SK-N-SH (cell line): ENCODE measurements at regions not wholly inside any gene's neighbourhood (a gene's known extent, or its start where the extent isn't known, plus 50 kb on each side); places are given as distances from the start of the nearest gene placed in this dataset.

Experiments
- CTCF ChIA-PET: fragments of 300-600, 350-600 bp; formaldehyde crosslinking; extraction: SDS; loops from one replicate; lab custom pipeline; 2021; lab: Yijun Ruan, JAX
- POLR2A ChIA-PET: fragments of 350-600 bp; sonication (Branson Sonifier 250); formaldehyde crosslinking; extraction: SDS; loops from one replicate; lab custom pipeline; 2020; ENCODE audit warnings: antibody characterized with exemption, inconsistent platforms; lab: Yijun Ruan, JAX
- DNase-seq: peaks from one replicate; pipeline ENCODE4 v3.0.0; 2012
- H2AFZ ChIP-seq: fragments of 200-600 bp; sonication (generic); 2 replicates; pipeline ENCODE4 v1.8.1; 2016; ENCODE audit warnings: antibody characterized with exemption, mild to moderate bottlenecking, low read depth
- H3F3A ChIP-seq: fragments of 200-600 bp; sonication (generic); replicated peaks from 2 replicates; pipeline ENCODE3; 2016; ENCODE audit warnings: antibody characterized with exemption, mild to moderate bottlenecking; ENCODE audit not compliant: insufficient read depth
- H3K27ac ChIP-seq, 2 experiments: fragments of 200-500 bp in 1 of 2; fragments of 200-600 bp in 1 of 2; sonication (Bioruptor generic) in 1 of 2; sonication (generic), shearing (Covaris generic) in 1 of 2; 2 replicates each; pipeline versions ENCODE4 v1.5.1 to v1.6.1; 2014 to 2016; ENCODE audit warnings: low read depth in 2 of 2, inconsistent platforms in 1 of 2, low read length in 1 of 2, mild to moderate bottlenecking in 1 of 2, mixed read lengths in 1 of 2
- H3K27me3 ChIP-seq: fragments of 200-600 bp; sonication (generic), shearing (Covaris generic); 2 replicates; pipeline ENCODE4 v1.6.1; 2016; ENCODE audit warnings: mixed run types; ENCODE audit not compliant: insufficient read depth
- H3K36me3 ChIP-seq, 2 experiments: fragments of 200-500 bp in 1 of 2; fragments of 200-600 bp in 1 of 2; sonication (Bioruptor generic) in 1 of 2; sonication (generic) in 1 of 2; replicated peaks in 1 of 2; 2 replicates each; pipeline versions ENCODE3 to v1.5.1; 2014 to 2016; ENCODE audit warnings: low read length in 1 of 2, mild to moderate bottlenecking in 1 of 2; ENCODE audit not compliant: insufficient read depth in 2 of 2, control insufficient read depth in 1 of 2
- H3K4me1 ChIP-seq, 2 experiments: fragments of 200-500 bp in 1 of 2; fragments of 200-600 bp in 1 of 2; sonication (Bioruptor generic) in 1 of 2; sonication (generic), shearing (Covaris generic) in 1 of 2; 2 replicates each; pipeline versions ENCODE4 v1.5.1 to v1.6.1; 2014 to 2016; ENCODE audit warnings: low read depth in 1 of 2, low read length in 1 of 2, mixed run types in 1 of 2; ENCODE audit not compliant: insufficient read depth in 2 of 2, control insufficient read depth in 1 of 2
- H3K4me2 ChIP-seq: fragments of 200-600 bp; sonication (generic), shearing (Covaris generic); 2 replicates; pipeline ENCODE4 v1.6.1; 2017; ENCODE audit warnings: mixed run types
- H3K4me3 ChIP-seq, 2 experiments: fragments of 200-500 bp in 1 of 2; fragments of 200-600 bp in 1 of 2; sonication (Bioruptor generic) in 1 of 2; sonication (generic), shearing (Covaris generic) in 1 of 2; 2 replicates each; pipeline versions ENCODE4 v1.5.1 to v1.8.1; 2014 to 2016; ENCODE audit warnings: low read depth in 2 of 2, inconsistent platforms in 1 of 2, low read length in 1 of 2, mild to moderate bottlenecking in 1 of 2, mixed read lengths in 1 of 2, moderate library complexity in 1 of 2
- H3K79me2 ChIP-seq: fragments of 200-600 bp; sonication (generic); 2 replicates; pipeline ENCODE4 v1.8.1; 2017; ENCODE audit warnings: mild to moderate bottlenecking; ENCODE audit not compliant: insufficient read depth
- H3K9ac ChIP-seq: fragments of 200-600 bp; sonication (generic); 2 replicates; pipeline ENCODE4 v1.6.1; 2017; ENCODE audit warnings: mixed run types
- H3K9me2 ChIP-seq: fragments of 200-600 bp; sonication (generic); 2 replicates; pipeline ENCODE4 v1.6.1; 2017; ENCODE audit warnings: mixed run types
- H3K9me3 ChIP-seq: fragments of 200-600 bp; sonication (generic); 2 replicates; pipeline ENCODE4 v1.6.1; 2017; ENCODE audit warnings: mixed run types, mild to moderate bottlenecking, moderate library complexity
- H4K20me1 ChIP-seq: fragments of 200-600 bp; sonication (generic); 2 replicates; pipeline ENCODE4 v1.6.1; 2017; ENCODE audit warnings: mild to moderate bottlenecking, mixed run types; ENCODE audit not compliant: insufficient read depth
- ELF1 ChIP-seq: IDR thresholded peaks from 2 replicates; pipeline ENCODE4 v1.4.0; 2012
- FOXJ3 ChIP-seq: sonication (generic); formaldehyde crosslinking; IDR thresholded peaks from 2 replicates; pipeline ENCODE4 v1.5.1; 2020; ENCODE audit warnings: mild to moderate bottlenecking, missing genetic modification reagents
- FOXM1 ChIP-seq: IDR thresholded peaks from 2 replicates; pipeline ENCODE4 v1.4.0; 2012; ENCODE audit warnings: low read depth, mild to moderate bottlenecking
- MEF2A ChIP-seq: IDR thresholded peaks from 2 replicates; pipeline ENCODE4 v1.4.0; 2012; ENCODE audit warnings: low read depth, borderline replicate concordance
- NRF1 ChIP-seq: IDR thresholded peaks from 2 replicates; pipeline ENCODE4 v1.6.1; 2012; ENCODE audit warnings: low read depth, mild to moderate bottlenecking, low read length
- POLR2AphosphoS5 ChIP-seq: IDR thresholded peaks from 2 replicates; pipeline ENCODE4 v1.6.1; 2012; ENCODE audit warnings: low read depth, low read length
- RAD21 ChIP-seq: IDR thresholded peaks from 2 replicates; pipeline ENCODE4 v1.6.1; 2012; ENCODE audit warnings: mild to moderate bottlenecking, low read length
- RCOR1 ChIP-seq: fragments of 150-350 bp; IDR thresholded peaks from 2 replicates; pipeline ENCODE4 v1.6.1; 2017; ENCODE audit warnings: antibody characterized with exemption, low read length
- SMC3 ChIP-seq: IDR thresholded peaks from 2 replicates; pipeline ENCODE4 v1.6.1; 2012; ENCODE audit warnings: low read depth, low read length, improper control_type of control experiment
- TAF1 ChIP-seq: IDR thresholded peaks from 2 replicates; pipeline ENCODE4 v1.6.1; 2012; ENCODE audit warnings: low read depth, mild to moderate bottlenecking, low read length, moderate library complexity, borderline replicate concordance
- TCF12 ChIP-seq: IDR thresholded peaks from 2 replicates; pipeline ENCODE4 v1.4.0; 2012
- WGBS: methylation state at CpG from one replicate; pipeline ENCODE4 v1.1.6; 2017; ENCODE audit warnings: low lambda C conversion rate; 5-methylcytosine and 5-hydroxymethylcytosine counted together
- TF ChIP-seq, protein P1 (sequence below): IDR thresholded peaks from 2 replicates; pipeline ENCODE4 v1.4.0; 2012; ENCODE audit warnings: low read depth, borderline replicate concordance
- TF ChIP-seq, protein P2 (sequence below): fragments of 150-350 bp; IDR thresholded peaks from 2 replicates; pipeline ENCODE4 v1.6.1; 2016; ENCODE audit warnings: mild to moderate bottlenecking, low read depth, low read length
- TF ChIP-seq, protein P3 (sequence below): IDR thresholded peaks from 2 replicates; pipeline ENCODE4; 2012
- TF ChIP-seq, protein P4 (sequence below): IDR thresholded peaks from 2 replicates; pipeline ENCODE4 v1.4.0; 2012; ENCODE audit warnings: low read depth, borderline replicate concordance

DNA sequence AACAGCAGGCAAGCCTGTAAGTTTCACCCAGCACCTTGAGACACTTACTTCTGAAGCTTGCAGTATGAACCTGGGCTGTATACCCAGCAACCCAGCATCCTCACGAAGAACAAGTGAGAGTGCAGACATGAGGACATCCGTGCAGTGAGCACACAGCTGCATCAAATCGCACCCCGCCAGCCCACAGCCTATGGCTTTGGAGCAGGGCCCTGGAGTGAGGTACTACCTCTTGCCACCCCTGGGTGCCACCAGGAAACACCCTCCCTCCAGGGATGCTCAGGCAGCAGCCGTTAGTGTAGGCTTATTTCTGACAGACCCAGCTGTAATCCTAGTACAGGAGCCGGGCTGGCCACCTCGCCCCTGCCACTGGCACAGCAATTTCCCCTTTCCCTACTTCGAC, 81.4 kb downstream of the ATPSCKMT start:
- no peaks in the 10 kb centered on the region for H3K36me3 ChIP-seq
- 9% methylated on average over 4 of the region's 8 CpGs for WGBS
- ChIA-PET CTCF (no interaction called here), POLR2A (no interaction called here)
- no peaks in the 10 kb centered on the region for H4K20me1 ChIP-seq
- H3K27me3 ChIP-seq = no peaks in the 10 kb centered on the region; the same call in 1 of the 2 replicates
- H3K79me2 ChIP-seq = no peaks in the 10 kb centered on the region
- no peak overlapping the region for H3K27ac ChIP-seq
- no peak overlapping the region for H3K4me3 ChIP-seq
- no peak for DNase-seq
- no peaks in the 10 kb centered on the region for H3K9me3 ChIP-seq
- H3K4me2 ChIP-seq = no peak overlapping the region
- no peaks in the 10 kb centered on the region for H3F3A ChIP-seq
- TF ChIP-seq, protein P1, sequence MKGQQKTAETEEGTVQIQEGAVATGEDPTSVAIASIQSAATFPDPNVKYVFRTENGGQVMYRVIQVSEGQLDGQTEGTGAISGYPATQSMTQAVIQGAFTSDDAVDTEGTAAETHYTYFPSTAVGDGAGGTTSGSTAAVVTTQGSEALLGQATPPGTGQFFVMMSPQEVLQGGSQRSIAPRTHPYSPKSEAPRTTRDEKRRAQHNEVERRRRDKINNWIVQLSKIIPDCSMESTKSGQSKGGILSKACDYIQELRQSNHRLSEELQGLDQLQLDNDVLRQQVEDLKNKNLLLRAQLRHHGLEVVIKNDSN = no peak
- H3K4me1 ChIP-seq = no peaks in the 10 kb centered on the region
- H3K9ac ChIP-seq = no peak overlapping the region
- no peaks in the 10 kb centered on the region for H3K9me2 ChIP-seq
- H2AFZ ChIP-seq = no peak overlapping the region

DNA sequence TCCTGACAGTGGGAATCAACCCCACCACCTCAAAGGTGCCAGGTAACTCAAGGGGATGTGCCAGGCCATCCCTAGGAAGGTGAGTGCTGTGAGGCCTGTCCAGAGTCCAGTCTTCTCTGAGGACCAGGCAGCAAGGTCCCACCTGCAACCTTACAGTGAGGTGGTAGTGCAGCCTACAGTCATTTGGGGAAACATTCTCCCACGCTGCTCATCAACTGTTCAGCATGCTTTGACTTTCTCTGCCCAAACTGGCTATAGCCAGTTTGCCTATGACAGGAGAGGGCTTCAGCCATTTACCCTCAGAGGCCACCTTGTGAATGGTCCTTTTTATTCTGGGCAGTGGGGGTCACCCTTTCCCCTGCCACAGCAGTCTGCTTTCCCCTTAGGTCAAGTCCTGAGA, 81.9 kb downstream of the ATPSCKMT start:
- no peaks in the 10 kb centered on the region for H3K9me3 ChIP-seq
- TF ChIP-seq TCF12 (no peak), FOXM1 (no peak), FOXJ3 (CRISPR knock-in tag) (no peak), TAF1 (no peak), POLR2AphosphoS5 (no peak), MEF2A (no peak), RCOR1 (no peak), NRF1 (no peak), SMC3 (no peak), RAD21 (no peak), ELF1 (no peak)
- TF ChIP-seq, protein P2, sequence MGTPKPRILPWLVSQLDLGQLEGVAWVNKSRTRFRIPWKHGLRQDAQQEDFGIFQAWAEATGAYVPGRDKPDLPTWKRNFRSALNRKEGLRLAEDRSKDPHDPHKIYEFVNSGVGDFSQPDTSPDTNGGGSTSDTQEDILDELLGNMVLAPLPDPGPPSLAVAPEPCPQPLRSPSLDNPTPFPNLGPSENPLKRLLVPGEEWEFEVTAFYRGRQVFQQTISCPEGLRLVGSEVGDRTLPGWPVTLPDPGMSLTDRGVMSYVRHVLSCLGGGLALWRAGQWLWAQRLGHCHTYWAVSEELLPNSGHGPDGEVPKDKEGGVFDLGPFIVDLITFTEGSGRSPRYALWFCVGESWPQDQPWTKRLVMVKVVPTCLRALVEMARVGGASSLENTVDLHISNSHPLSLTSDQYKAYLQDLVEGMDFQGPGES = no peak
- TF ChIP-seq, protein P3, sequence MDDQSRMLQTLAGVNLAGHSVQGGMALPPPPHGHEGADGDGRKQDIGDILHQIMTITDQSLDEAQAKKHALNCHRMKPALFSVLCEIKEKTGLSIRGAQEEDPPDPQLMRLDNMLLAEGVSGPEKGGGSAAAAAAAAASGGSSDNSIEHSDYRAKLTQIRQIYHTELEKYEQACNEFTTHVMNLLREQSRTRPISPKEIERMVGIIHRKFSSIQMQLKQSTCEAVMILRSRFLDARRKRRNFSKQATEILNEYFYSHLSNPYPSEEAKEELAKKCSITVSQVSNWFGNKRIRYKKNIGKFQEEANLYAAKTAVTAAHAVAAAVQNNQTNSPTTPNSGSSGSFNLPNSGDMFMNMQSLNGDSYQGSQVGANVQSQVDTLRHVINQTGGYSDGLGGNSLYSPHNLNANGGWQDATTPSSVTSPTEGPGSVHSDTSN = no peak
- TF ChIP-seq, protein P1 = no peak
- TF ChIP-seq, protein P4, sequence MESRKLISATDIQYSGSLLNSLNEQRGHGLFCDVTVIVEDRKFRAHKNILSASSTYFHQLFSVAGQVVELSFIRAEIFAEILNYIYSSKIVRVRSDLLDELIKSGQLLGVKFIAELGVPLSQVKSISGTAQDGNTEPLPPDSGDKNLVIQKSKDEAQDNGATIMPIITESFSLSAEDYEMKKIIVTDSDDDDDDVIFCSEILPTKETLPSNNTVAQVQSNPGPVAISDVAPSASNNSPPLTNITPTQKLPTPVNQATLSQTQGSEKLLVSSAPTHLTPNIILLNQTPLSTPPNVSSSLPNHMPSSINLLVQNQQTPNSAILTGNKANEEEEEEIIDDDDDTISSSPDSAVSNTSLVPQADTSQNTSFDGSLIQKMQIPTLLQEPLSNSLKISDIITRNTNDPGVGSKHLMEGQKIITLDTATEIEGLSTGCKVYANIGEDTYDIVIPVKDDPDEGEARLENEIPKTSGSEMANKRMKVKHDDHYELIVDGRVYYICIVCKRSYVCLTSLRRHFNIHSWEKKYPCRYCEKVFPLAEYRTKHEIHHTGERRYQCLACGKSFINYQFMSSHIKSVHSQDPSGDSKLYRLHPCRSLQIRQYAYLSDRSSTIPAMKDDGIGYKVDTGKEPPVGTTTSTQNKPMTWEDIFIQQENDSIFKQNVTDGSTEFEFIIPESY = no peak
- no peak overlapping the region for H3K4me2 ChIP-seq
- no peak overlapping the region for H2AFZ ChIP-seq
- ChIA-PET CTCF (no interaction called here), POLR2A (no interaction called here)
- no peaks in the 10 kb centered on the region for H3K9me2 ChIP-seq
- no peaks in the 10 kb centered on the region; the same call in 1 of the 2 replicates for H3K27me3 ChIP-seq
- H3F3A ChIP-seq = no peaks in the 10 kb centered on the region
- H3K79me2 ChIP-seq = no peaks in the 10 kb centered on the region
- H3K4me1 ChIP-seq = no peaks in the 10 kb centered on the region
- no peak overlapping the region for H3K9ac ChIP-seq
- no peaks in the 10 kb centered on the region for H4K20me1 ChIP-seq
- no peaks in the 10 kb centered on the region for H3K36me3 ChIP-seq
- H3K27ac ChIP-seq = no peak overlapping the region
- no peak overlapping the region for H3K4me3 ChIP-seq
- no peak for DNase-seq
- WGBS = 0% methylated on average over 1 of the region's 1 CpG
